ENCODE measurements at regions not wholly inside any gene's neighbourhood (a gene's known extent, or its start where the extent isn't known, plus 50 kb on each side); places are given as distances from the start of the nearest gene placed in this dataset.

DNA sequence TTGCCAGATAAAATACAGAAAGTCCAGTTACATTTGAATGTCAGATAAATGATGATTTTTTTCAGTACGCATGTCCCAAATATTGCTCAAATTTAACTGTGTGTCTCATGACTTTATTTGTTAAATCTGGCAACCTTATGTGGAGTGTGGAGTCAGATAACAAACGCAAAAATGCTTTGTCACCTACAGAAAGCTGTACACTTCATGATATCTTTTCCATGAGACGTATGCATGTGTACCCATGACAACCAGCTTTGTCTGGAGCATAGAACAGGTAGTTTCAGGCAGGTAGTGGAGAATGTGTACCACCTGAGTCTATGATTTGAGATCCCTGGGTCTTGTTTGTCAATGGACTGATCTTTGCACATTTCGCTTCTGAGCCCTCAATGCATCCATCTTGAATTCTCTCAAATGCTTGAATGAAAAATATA is 105.5 kb upstream of the CPEB4 start (continued):
- TF ChIP-seq, protein P1, sequence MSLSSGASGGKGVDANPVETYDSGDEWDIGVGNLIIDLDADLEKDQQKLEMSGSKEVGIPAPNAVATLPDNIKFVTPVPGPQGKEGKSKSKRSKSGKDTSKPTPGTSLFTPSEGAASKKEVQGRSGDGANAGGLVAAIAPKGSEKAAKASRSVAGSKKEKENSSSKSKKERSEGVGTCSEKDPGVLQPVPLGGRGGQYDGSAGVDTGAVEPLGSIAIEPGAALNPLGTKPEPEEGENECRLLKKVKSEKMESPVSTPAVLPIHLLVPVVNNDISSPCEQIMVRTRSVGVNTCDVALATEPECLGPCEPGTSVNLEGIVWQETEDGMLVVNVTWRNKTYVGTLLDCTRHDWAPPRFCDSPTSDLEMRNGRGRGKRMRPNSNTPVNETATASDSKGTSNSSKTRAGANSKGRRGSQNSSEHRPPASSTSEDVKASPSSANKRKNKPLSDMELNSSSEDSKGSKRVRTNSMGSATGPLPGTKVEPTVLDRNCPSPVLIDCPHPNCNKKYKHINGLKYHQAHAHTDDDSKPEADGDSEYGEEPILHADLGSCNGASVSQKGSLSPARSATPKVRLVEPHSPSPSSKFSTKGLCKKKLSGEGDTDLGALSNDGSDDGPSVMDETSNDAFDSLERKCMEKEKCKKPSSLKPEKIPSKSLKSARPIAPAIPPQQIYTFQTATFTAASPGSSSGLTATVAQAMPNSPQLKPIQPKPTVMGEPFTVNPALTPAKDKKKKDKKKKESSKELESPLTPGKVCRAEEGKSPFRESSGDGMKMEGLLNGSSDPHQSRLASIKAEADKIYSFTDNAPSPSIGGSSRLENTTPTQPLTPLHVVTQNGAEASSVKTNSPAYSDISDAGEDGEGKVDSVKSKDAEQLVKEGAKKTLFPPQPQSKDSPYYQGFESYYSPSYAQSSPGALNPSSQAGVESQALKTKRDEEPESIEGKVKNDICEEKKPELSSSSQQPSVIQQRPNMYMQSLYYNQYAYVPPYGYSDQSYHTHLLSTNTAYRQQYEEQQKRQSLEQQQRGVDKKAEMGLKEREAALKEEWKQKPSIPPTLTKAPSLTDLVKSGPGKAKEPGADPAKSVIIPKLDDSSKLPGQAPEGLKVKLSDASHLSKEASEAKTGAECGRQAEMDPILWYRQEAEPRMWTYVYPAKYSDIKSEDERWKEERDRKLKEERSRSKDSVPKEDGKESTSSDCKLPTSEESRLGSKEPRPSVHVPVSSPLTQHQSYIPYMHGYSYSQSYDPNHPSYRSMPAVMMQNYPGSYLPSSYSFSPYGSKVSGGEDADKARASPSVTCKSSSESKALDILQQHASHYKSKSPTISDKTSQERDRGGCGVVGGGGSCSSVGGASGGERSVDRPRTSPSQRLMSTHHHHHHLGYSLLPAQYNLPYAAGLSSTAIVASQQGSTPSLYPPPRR (CRISPR knock-in tag; IDR thresholded peaks at IDR 0.05; ENCODE audit: borderline replicate concordance): no peak
- TF ChIP-seq U2AF2 (optimal IDR thresholded peaks at IDR 0.05; ENCODE audit: low read depth, low read length) (no peak), CBX8 (IDR thresholded peaks at IDR 0.05; ENCODE audit: borderline replicate concordance, extremely low read depth, low read depth, low read length, poor library complexity, severe bottlenecking) (no peak), ZBTB17 (CRISPR knock-in tag; IDR thresholded peaks at IDR 0.05) (no peak), ESRRA (IDR thresholded peaks at IDR 0.05; ENCODE audit: borderline replicate concordance, low read depth) (no peak; the same call in 1 of the 2 replicates), ZNF347 (CRISPR knock-in tag; IDR thresholded peaks at IDR 0.05; ENCODE audit: low read depth) (no peak), PHTF2 (CRISPR knock-in tag; IDR thresholded peaks at IDR 0.05) (no peak), ZNF316 (IDR thresholded peaks at IDR 0.05) (peak; percentile 96), PHB (CRISPR knock-in tag; IDR thresholded peaks at IDR 0.05) (no peak), ZEB2 (IDR thresholded peaks at IDR 0.05) (peak; percentile 92), ZNF24 (IDR thresholded peaks at IDR 0.05) (no peak), RFX1 (IDR thresholded peaks at IDR 0.05) (peak; percentile 95), DPF2 (IDR thresholded peaks at IDR 0.05) (peak; percentile 93), HEY1 (CRISPR knock-in tag; IDR thresholded peaks at IDR 0.05; ENCODE audit: borderline replicate concordance) (no peak), SIN3A (IDR thresholded peaks at IDR 0.05; ENCODE audit: borderline replicate concordance in 2 of 2, control insufficient read depth in 1 of 2, low read depth in 2 of 2, low read length in 2 of 2) (no peak), PHF21A (IDR thresholded peaks at IDR 0.05; ENCODE audit: borderline replicate concordance, low read depth) (peak; percentile 61; the same call in 1 of the 2 replicates)
- TF ChIP-seq, protein P2, sequence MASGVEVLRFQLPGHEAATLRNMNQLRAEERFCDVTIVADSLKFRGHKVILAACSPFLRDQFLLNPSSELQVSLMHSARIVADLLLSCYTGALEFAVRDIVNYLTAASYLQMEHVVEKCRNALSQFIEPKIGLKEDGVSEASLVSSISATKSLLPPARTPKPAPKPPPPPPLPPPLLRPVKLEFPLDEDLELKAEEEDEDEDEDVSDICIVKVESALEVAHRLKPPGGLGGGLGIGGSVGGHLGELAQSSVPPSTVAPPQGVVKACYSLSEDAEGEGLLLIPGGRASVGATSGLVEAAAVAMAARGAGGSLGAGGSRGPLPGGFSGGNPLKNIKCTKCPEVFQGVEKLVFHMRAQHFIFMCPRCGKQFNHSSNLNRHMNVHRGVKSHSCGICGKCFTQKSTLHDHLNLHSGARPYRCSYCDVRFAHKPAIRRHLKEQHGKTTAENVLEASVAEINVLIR (CRISPR knock-in tag; IDR thresholded peaks at IDR 0.05): 0 out of 2 replicates have a peak, but pooled peaks have one; percentile 26
- TF ChIP-seq, protein P3, sequence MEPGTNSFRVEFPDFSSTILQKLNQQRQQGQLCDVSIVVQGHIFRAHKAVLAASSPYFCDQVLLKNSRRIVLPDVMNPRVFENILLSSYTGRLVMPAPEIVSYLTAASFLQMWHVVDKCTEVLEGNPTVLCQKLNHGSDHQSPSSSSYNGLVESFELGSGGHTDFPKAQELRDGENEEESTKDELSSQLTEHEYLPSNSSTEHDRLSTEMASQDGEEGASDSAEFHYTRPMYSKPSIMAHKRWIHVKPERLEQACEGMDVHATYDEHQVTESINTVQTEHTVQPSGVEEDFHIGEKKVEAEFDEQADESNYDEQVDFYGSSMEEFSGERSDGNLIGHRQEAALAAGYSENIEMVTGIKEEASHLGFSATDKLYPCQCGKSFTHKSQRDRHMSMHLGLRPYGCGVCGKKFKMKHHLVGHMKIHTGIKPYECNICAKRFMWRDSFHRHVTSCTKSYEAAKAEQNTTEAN (CRISPR knock-in tag; IDR thresholded peaks at IDR 0.05): no peak
- TF ChIP-seq, protein P4, sequence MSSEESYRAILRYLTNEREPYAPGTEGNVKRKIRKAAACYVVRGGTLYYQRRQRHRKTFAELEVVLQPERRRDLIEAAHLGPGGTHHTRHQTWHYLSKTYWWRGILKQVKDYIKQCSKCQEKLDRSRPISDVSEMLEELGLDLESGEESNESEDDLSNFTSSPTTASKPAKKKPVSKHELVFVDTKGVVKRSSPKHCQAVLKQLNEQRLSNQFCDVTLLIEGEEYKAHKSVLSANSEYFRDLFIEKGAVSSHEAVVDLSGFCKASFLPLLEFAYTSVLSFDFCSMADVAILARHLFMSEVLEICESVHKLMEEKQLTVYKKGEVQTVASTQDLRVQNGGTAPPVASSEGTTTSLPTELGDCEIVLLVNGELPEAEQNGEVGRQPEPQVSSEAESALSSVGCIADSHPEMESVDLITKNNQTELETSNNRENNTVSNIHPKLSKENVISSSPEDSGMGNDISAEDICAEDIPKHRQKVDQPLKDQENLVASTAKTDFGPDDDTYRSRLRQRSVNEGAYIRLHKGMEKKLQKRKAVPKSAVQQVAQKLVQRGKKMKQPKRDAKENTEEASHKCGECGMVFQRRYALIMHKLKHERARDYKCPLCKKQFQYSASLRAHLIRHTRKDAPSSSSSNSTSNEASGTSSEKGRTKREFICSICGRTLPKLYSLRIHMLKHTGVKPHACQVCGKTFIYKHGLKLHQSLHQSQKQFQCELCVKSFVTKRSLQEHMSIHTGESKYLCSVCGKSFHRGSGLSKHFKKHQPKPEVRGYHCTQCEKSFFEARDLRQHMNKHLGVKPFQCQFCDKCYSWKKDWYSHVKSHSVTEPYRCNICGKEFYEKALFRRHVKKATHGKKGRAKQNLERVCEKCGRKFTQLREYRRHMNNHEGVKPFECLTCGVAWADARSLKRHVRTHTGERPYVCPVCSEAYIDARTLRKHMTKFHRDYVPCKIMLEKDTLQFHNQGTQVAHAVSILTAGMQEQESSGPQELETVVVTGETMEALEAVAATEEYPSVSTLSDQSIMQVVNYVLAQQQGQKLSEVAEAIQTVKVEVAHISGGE (CRISPR knock-in tag; IDR thresholded peaks at IDR 0.05): peak in 1 of 3 experiments; percentile 65; a peak in 2 of 6 replicates

Measured in K562 (cell line).